ENCODE measurements at regions not wholly inside any gene's neighbourhood (a gene's known extent, or its start where the extent isn't known, plus 50 kb on each side); places are given as distances from the start of the nearest gene placed in this dataset.
A peak's percentile ranks its signal among the peaks of the same experiment; 100 is the strongest.

DNA sequence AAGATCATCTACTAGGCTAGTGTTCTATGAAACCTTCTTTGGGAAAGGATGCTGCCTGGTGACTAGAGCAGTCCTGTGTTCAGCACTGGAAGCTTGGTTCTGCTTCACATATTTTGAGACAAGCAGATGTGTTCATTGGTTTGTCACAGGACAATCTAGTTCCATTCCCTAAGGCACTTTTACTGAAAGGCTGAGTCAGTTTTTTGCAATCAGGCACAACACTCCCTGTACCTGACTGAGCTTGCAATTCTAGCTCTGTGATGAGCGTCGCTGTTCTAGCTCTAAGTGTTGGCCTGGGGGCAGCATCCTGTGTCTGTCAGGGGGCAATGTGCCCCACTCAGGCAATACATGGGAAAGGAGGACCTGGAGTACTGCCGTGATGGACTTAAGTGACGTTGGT, 144.4 kb downstream of the CAND1 start:
- H3K4me2 ChIP-seq (ENCODE audit: insufficient read depth, low read length) = no peak overlapping the region
- no peaks in the 10 kb centered on the region for H4K20me1 ChIP-seq (ENCODE audit: insufficient read depth, low read length)
- TF ChIP-seq, protein P1, sequence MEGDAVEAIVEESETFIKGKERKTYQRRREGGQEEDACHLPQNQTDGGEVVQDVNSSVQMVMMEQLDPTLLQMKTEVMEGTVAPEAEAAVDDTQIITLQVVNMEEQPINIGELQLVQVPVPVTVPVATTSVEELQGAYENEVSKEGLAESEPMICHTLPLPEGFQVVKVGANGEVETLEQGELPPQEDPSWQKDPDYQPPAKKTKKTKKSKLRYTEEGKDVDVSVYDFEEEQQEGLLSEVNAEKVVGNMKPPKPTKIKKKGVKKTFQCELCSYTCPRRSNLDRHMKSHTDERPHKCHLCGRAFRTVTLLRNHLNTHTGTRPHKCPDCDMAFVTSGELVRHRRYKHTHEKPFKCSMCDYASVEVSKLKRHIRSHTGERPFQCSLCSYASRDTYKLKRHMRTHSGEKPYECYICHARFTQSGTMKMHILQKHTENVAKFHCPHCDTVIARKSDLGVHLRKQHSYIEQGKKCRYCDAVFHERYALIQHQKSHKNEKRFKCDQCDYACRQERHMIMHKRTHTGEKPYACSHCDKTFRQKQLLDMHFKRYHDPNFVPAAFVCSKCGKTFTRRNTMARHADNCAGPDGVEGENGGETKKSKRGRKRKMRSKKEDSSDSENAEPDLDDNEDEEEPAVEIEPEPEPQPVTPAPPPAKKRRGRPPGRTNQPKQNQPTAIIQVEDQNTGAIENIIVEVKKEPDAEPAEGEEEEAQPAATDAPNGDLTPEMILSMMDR (IDR thresholded peaks at IDR 0.05; ENCODE audit: borderline replicate concordance, extremely low read depth, low read length, poor library complexity, severe bottlenecking) = no peak
- TF ChIP-seq EZH2 (IDR thresholded peaks at IDR 0.05; ENCODE audit: borderline replicate concordance, low read depth, low read length, severe bottlenecking) = no peak
- no peak for DNase-seq
- no peak for ATAC-seq (ENCODE audit: insufficient read depth, low read depth)
- no peaks in the 10 kb centered on the region for H3K27me3 ChIP-seq (ENCODE audit: insufficient read depth, low read length, poor library complexity)
- H2AFZ ChIP-seq (ENCODE audit: low read depth, low read length) = no peak overlapping the region
- no peak overlapping the region for H3K4me3 ChIP-seq (ENCODE audit: low read depth in 1 of 2, low read length in 2 of 2)
- H3K4me1 ChIP-seq (ENCODE audit: insufficient read depth, low read length) = no peaks in the 10 kb centered on the region
- no peak overlapping the region for H3K27ac ChIP-seq (ENCODE audit: low read length)
- no peaks in the 10 kb centered on the region for H3K9me3 ChIP-seq (ENCODE audit: insufficient read depth, low read length, severe bottlenecking)
- no peaks in the 10 kb centered on the region for H3K79me2 ChIP-seq (ENCODE audit: insufficient read depth, low read length)
- H3K9ac ChIP-seq (ENCODE audit: low read depth, low read length) = no peak overlapping the region
- H3K36me3 ChIP-seq (ENCODE audit: insufficient read depth, low read length) = no peaks in the 10 kb centered on the region

- Histone ChIP-seq H3K27ac (ENCODE audit: low read length) (no peak overlapping the region), H4K20me1 (ENCODE audit: insufficient read depth, low read length) (no peaks in the 10 kb centered on the region), H2AFZ (ENCODE audit: low read depth, low read length) (no peak overlapping the region), H3K4me1 (ENCODE audit: insufficient read depth, low read length) (no peaks in the 10 kb centered on the region), H3K4me2 (ENCODE audit: insufficient read depth, low read length) (no peak overlapping the region), H3K79me2 (ENCODE audit: insufficient read depth, low read length) (no peaks in the 10 kb centered on the region), H3K9ac (ENCODE audit: low read depth, low read length) (no peak overlapping the region), H3K4me3 (ENCODE audit: low read depth in 1 of 2, low read length in 2 of 2) (no peak overlapping the region), H3K27me3 (ENCODE audit: insufficient read depth, low read length, poor library complexity) (no peaks in the 10 kb centered on the region), H3K36me3 (ENCODE audit: insufficient read depth, low read length) (no peaks in the 10 kb centered on the region), H3K9me3 (ENCODE audit: insufficient read depth, low read length, severe bottlenecking) (no peaks in the 10 kb centered on the region)
- ATAC-seq (ENCODE audit: insufficient read depth, low read depth) = no peak
- TF ChIP-seq EZH2 (IDR thresholded peaks at IDR 0.05; ENCODE audit: borderline replicate concordance, low read depth, low read length, severe bottlenecking) = no peak
- TF ChIP-seq, protein P1 (IDR thresholded peaks at IDR 0.05; ENCODE audit: borderline replicate concordance, extremely low read depth, low read length, poor library complexity, severe bottlenecking) = no peak
- no peak for DNase-seq
Measured at GRCh38 chr12:67414011-67414715, 145.0 kb downstream of the CAND1 start.

- DNase-seq (peak; percentile 6), ATAC-seq (ENCODE audit: insufficient read depth, low read depth) (no peak)
- TF ChIP-seq, protein P1 (IDR thresholded peaks at IDR 0.05; ENCODE audit: borderline replicate concordance, extremely low read depth, low read length, poor library complexity, severe bottlenecking) = peak; percentile 32
- TF ChIP-seq EZH2 (IDR thresholded peaks at IDR 0.05; ENCODE audit: borderline replicate concordance, low read depth, low read length, severe bottlenecking) = no peak
- Histone ChIP-seq H3K4me1 (ENCODE audit: insufficient read depth, low read length) (no peaks in the 10 kb centered on the region), H4K20me1 (ENCODE audit: insufficient read depth, low read length) (no peaks in the 10 kb centered on the region), H3K4me2 (ENCODE audit: insufficient read depth, low read length) (no peak overlapping the region), H3K36me3 (ENCODE audit: insufficient read depth, low read length) (no peaks in the 10 kb centered on the region), H3K27me3 (ENCODE audit: insufficient read depth, low read length, poor library complexity) (no peaks in the 10 kb centered on the region), H3K27ac (ENCODE audit: low read length) (no peak overlapping the region), H3K9me3 (ENCODE audit: insufficient read depth, low read length, severe bottlenecking) (no peaks in the 10 kb centered on the region), H3K4me3 (ENCODE audit: low read depth in 1 of 2, low read length in 2 of 2) (no peak overlapping the region), H3K79me2 (ENCODE audit: insufficient read depth, low read length) (no peaks in the 10 kb centered on the region), H3K9ac (ENCODE audit: low read depth, low read length) (no peak overlapping the region), H2AFZ (ENCODE audit: low read depth, low read length) (no peak overlapping the region)
Measured at GRCh38 chr12:67415473-67415872, 146.3 kb downstream of the CAND1 start.
